GM12891 (cell line): ENCODE measurements at regions not wholly inside any gene's neighbourhood (a gene's known extent, or its start where the extent isn't known, plus 50 kb on each side); places are given as distances from the start of the nearest gene placed in this dataset.

ENCODE experiments used
- PAX5 ChIP-seq: IDR thresholded peaks from 2 replicates; pipeline ENCODE4 v1.6.1; 2011; ENCODE audit warnings: low read length, moderate library complexity, mild to moderate bottlenecking; ENCODE audit not compliant: insufficient read depth, severe bottlenecking
- POLR2A ChIP-seq: IDR thresholded peaks from 2 replicates; pipeline ENCODE4 v1.6.1; 2011; ENCODE audit warnings: low read depth, low read length, control low read depth
- POLR2AphosphoS5 ChIP-seq: IDR thresholded peaks from 2 replicates; pipeline ENCODE4 v1.6.1; 2011; ENCODE audit warnings: low read depth, low read length, control low read depth

DNA sequence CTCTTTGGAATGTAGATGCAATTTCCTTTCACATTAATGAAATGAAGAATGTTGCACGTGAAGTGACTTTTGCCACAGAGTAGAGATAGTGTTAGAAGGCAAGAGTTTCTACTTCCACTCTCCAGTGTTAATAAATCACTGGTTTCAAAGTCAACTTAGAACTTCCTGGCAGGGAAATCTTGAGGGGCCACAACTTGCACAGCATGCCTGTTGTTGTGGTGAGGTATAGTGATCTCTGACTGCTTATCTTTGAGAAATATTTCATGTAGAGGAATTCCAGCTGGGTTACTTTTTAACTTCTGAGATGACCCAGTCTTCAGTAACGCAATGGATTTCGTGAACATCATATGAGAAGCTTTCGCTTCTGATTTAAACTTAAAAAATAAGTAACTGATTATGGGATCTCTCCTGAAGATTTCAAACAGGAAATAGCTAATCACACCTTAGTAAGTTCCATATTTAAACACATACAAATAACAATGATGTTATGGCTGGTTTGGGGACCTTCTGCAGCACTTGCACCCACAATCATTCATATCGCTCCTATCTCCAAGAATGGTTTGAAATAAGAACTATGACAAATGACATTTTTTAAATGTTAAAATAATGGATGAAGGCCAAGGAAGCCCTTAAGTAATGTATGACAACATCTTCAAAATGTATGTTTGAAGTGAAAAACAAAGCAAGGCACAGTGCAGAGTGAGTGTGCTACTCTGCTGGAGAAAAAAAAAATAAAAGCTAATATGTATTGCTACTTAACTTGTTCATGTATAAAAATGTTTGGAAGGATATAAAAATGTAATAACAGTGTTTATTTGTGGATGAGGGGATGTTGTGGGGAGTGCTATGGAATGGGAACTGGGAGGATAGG is 726.5 kb upstream of the NECTIN3 start:
- TF ChIP-seq POLR2A: no peak
- TF ChIP-seq PAX5: no peak
- TF ChIP-seq POLR2AphosphoS5: no peak
